Activated CD8-positive, alpha-beta memory T cell treated with anti-CD3 and anti-CD28 coated beads, Interleukin-2, amount 10 ng/mL, durations not matched to agents 7 days and 5 days (primary cell): ENCODE measurements at regions not wholly inside any gene's neighbourhood (a gene's known extent, or its start where the extent isn't known, plus 50 kb on each side); places are given as distances from the start of the nearest gene placed in this dataset.

Experiments used
- ATAC-seq: fragments of 150-1000 bp; cut with Tn5 transposase; one replicate; pipeline ENCODE4 v1.10.0; 2021; ENCODE audit warnings: moderate library complexity
- CTCF ChIA-PET: fragments of 350-600 bp; sonication (Branson Sonifier 250); formaldehyde crosslinking; loops from one replicate; lab custom pipeline; 2021; ENCODE audit warnings: antibody characterized with exemption; lab: Charles Lee
- DNase-seq: peaks from one replicate; pipeline ENCODE4 v3.0.0-alpha.2; 2020
- H3K27ac Mint-ChIP-seq: one replicate; pipeline ENCODE4 v1.8.0; 2021; ENCODE audit warnings: mild to moderate bottlenecking, mixed read lengths
- H3K27me3 Mint-ChIP-seq: one replicate; pipeline ENCODE4 v1.8.0; 2021; ENCODE audit warnings: mixed read lengths
- H3K36me3 Mint-ChIP-seq: one replicate; pipeline ENCODE4 v1.8.0; 2021; ENCODE audit warnings: mild to moderate bottlenecking, mixed read lengths
- H3K4me1 Mint-ChIP-seq: one replicate; pipeline ENCODE4 v1.8.0; 2021; ENCODE audit warnings: mixed read lengths
- H3K4me3 Mint-ChIP-seq: one replicate; pipeline ENCODE4 v1.8.0; 2021; ENCODE audit warnings: mild to moderate bottlenecking, moderate library complexity, mixed read lengths
- H3K9me3 Mint-ChIP-seq: one replicate; pipeline ENCODE4 v1.8.0; 2022; ENCODE audit warnings: low read depth, mixed read lengths

- H3K4me1 Mint-ChIP-seq, result peaks cover 34% of the 10 kb centered on the region
- DNase-seq (no peak), ATAC-seq (no peak)
- no peaks in the 10 kb centered on the region for H3K27me3 Mint-ChIP-seq
- H3K27ac Mint-ChIP-seq, result no peak overlapping the region
- peaks cover 5% of the 10 kb centered on the region for H3K36me3 Mint-ChIP-seq
- CTCF ChIA-PET, result interaction anchor here (1.0 kb wide), 2 partner anchors 13 to 47 kb away, joined by 3 read pairs; no protein-coding TSS in a partner anchor
- no peaks in the 10 kb centered on the region for H3K9me3 Mint-ChIP-seq
- H3K4me3 Mint-ChIP-seq, result no peak overlapping the region
Observed at GRCh38 chr11:86119077-86119476, 50.2 kb upstream of the PICALM start.
